ENCODE measurements at regions not wholly inside any gene's neighbourhood (a gene's known extent, or its start where the extent isn't known, plus 50 kb on each side); places are given as distances from the start of the nearest gene placed in this dataset.

DNA sequence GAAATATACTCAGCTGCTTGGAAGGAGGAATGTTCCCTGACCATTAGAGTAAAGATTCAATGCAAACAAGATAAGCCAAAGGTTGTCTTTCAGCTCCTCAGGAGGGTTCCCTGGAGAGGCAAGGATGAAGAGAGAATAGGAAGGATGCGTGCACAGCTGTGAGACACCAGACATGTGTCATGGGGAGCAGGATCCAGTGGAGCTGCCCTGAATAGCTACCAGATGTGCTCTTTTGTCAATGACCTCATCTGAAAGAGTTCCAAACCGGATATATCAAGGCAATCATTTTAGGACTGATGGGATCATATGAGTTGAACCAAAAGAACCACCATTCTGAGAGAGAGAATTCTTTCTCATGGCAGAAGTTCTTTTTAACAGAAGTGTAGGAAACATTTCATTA is 490.6 kb downstream of the IRS1 start:
- TF ChIP-seq, protein P1, sequence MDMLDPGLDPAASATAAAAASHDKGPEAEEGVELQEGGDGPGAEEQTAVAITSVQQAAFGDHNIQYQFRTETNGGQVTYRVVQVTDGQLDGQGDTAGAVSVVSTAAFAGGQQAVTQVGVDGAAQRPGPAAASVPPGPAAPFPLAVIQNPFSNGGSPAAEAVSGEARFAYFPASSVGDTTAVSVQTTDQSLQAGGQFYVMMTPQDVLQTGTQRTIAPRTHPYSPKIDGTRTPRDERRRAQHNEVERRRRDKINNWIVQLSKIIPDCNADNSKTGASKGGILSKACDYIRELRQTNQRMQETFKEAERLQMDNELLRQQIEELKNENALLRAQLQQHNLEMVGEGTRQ (IDR thresholded peaks at IDR 0.05), result no peak
- TF ChIP-seq RCOR1 (IDR thresholded peaks at IDR 0.05; ENCODE audit: low read depth, low read length) (no peak), SMC3 (IDR thresholded peaks at IDR 0.05) (no peak), POLR2A (IDR thresholded peaks at IDR 0.05; ENCODE audit: low read length) (no peak), SREBF2 (IDR thresholded peaks at IDR 0.05) (no peak)
- TF ChIP-seq, protein P2, sequence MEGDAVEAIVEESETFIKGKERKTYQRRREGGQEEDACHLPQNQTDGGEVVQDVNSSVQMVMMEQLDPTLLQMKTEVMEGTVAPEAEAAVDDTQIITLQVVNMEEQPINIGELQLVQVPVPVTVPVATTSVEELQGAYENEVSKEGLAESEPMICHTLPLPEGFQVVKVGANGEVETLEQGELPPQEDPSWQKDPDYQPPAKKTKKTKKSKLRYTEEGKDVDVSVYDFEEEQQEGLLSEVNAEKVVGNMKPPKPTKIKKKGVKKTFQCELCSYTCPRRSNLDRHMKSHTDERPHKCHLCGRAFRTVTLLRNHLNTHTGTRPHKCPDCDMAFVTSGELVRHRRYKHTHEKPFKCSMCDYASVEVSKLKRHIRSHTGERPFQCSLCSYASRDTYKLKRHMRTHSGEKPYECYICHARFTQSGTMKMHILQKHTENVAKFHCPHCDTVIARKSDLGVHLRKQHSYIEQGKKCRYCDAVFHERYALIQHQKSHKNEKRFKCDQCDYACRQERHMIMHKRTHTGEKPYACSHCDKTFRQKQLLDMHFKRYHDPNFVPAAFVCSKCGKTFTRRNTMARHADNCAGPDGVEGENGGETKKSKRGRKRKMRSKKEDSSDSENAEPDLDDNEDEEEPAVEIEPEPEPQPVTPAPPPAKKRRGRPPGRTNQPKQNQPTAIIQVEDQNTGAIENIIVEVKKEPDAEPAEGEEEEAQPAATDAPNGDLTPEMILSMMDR (IDR thresholded peaks at IDR 0.05), result no peak

All from A549 (cell line).